Transverse colon (tissue), 4 donors: ENCODE measurements at regions not wholly inside any gene's neighbourhood (a gene's known extent, or its start where the extent isn't known, plus 50 kb on each side); places are given as distances from the start of the nearest gene placed in this dataset.
"Not testable (repeated sequence)": the region's sequence is repeated elsewhere in the genome, so short reads cannot be mapped to it uniquely, and the experiment has no call there.

Experiments
- DNase-seq: peaks from one replicate; pipeline ENCODE4 v3.0.0-alpha.2; 2019
- H3K27ac ChIP-seq, 4 donors: fragments of 200-600 bp; sonication (generic); 2 replicates each; pipeline ENCODE4 v1.5.1; 2016 to 2018; ENCODE audit warnings: inconsistent platforms in 4 of 4
- H3K27me3 ChIP-seq: fragments of 200-600 bp; sonication (generic); 2 replicates; pipeline ENCODE4 v1.5.1; 2017; ENCODE audit warnings: inconsistent platforms
- H3K36me3 ChIP-seq, 4 donors: fragments of 200-600 bp; sonication (generic); 2 replicates each; pipeline ENCODE4 v1.5.1; 2017 to 2019; ENCODE audit warnings: inconsistent platforms in 4 of 4
- H3K4me1 ChIP-seq, 4 donors: fragments of 200-600 bp; sonication (generic); 2 replicates each; pipeline ENCODE4 v1.5.1; 2017 to 2020; ENCODE audit warnings: inconsistent platforms in 4 of 4
- H3K4me3 ChIP-seq, 4 donors: fragments of 200-600 bp; sonication (generic); 1 replicate in 1 of 4; 2 replicates in 3 of 4; pipeline versions ENCODE4 v1.5.1 to v1.6.1; 2017 to 2019; ENCODE audit warnings: inconsistent platforms in 4 of 4
- H3K9me3 ChIP-seq, 2 donors: fragments of 200-600 bp; sonication (generic); 2 replicates each; pipeline ENCODE4 v1.5.1; 2017 to 2019; ENCODE audit warnings: inconsistent platforms in 2 of 2
- EP300 ChIP-seq: sonication (generic); formaldehyde crosslinking; IDR thresholded peaks from one replicate; pipeline ENCODE4 v1.6.1; 2017; ENCODE audit warnings: antibody characterized with exemption, low read depth
- POLR2A ChIP-seq: fragments of 450-650 bp; IDR thresholded peaks from one replicate; pipeline ENCODE4 v1.6.1; 2016; ENCODE audit warnings: antibody characterized with exemption, mild to moderate bottlenecking, moderate library complexity
- POLR2AphosphoS5 ChIP-seq, 3 donors: sonication (generic); formaldehyde crosslinking; IDR thresholded peaks; one replicate each; pipeline ENCODE4 v1.6.1; 2016; ENCODE audit warnings: antibody characterized with exemption in 3 of 3
- WGBS, 2 donors: methylation state at CpG; one replicate each; pipeline ENCODE4 v1.1.5; 2018; ENCODE audit warnings: low coverage in 1 of 2; 5-methylcytosine and 5-hydroxymethylcytosine counted together
- in situ Hi-C, 4 donors: fragments of 200-750 bp; cut with MboI; loops; one replicate each; pipeline versions ENCODE4 v1.15.0 to v1.15.1; 2017; ENCODE audit warnings: low sequenced_read_pairs in 3 of 4, low pct_ligation_motif_present in 1 of 4, low pct_unique_long_range_greater_than_20kb in 1 of 4
- intact Hi-C: fragments of 100-400 bp; cut with DNase I; formaldehyde crosslinking; loops from one replicate; pipeline ENCODE4 v1.15.1; 2023; ENCODE audit warnings: low total_unique reads
- TF ChIP-seq, protein P1 (sequence below), 5 experiments: fragments of 200-600 bp in 3 of 5; fragments of 450-650 bp in 2 of 5; sonication (generic) in 3 of 5; IDR thresholded peaks; 1 replicate in 2 of 5; 2 replicates in 3 of 5; pipeline ENCODE4 v1.5.1; 2016 to 2017; ENCODE audit warnings: antibody characterized with exemption in 5 of 5, inconsistent platforms in 3 of 5, mild to moderate bottlenecking in 2 of 5, moderate library complexity in 1 of 5

DNA sequence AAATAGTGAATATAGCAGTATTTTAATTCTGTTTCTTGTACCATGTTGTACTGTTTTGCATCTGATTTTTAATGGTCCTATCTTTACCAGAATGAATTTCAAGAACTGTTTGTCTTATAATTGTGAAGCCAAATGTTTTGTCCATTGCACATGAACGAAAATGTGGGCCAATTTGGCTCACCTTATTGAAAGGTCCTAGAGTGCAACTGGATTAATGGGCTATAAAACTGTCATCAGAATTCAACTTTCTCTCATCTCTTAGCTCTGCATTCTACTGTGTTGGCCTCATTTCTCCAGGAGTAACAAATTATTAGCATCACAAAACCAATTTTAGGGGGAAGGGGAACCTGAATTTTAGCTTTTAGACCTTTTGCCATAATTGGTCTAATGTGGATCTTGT, 179.4 kb upstream of the NUDT12 start:
- in situ Hi-C loops (no loop called here), intact Hi-C loops (no loop called here)
- Histone ChIP-seq H3K27ac (no peak overlapping the region), H3K36me3 (no peaks in the 10 kb centered on the region), H3K27me3 (no peaks in the 10 kb centered on the region), H3K9me3 (no peaks in the 10 kb centered on the region), H3K4me1 (no peaks in the 10 kb centered on the region), H3K4me3 (no peak overlapping the region)
- DNase-seq, result no peak
- TF ChIP-seq POLR2A, result no peak
- no peak for TF ChIP-seq EP300
- WGBS, 2 donors, result 37 to 60% methylated on average over 1 of the region's 1 CpG

DNA sequence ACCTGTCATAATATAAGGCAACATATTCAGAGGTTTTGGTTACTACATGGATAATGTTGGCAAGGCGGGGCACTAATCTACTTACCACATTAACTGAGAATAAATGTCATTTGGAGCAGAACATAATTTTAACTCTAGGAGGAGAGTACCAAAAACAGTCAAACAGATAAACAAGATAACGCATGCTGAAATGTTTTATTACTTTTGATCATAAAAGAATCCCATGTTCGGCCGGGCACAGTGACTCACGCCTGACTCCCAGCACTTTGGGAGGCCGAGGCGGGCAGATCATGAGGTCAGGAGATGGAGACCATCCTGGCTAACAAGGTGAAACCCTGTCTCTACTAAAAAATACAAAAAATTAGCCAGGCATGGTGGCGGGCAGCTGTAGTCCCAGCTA, 173.8 kb upstream of the NUDT12 start:
- DNase-seq, H3K4me1 ChIP-seq, H3K9me3 ChIP-seq, in situ Hi-C loops, H3K27me3 ChIP-seq, intact Hi-C loops, H3K36me3 ChIP-seq, H3K4me3 ChIP-seq, H3K27ac ChIP-seq: not testable (repeated sequence)
- 57 to 65% methylated on average over 8 of the region's 8 CpGs for WGBS, 2 donors

- Histone ChIP-seq H3K36me3 (no peaks in the 10 kb centered on the region), H3K27me3 (no peaks in the 10 kb centered on the region), H3K4me3 (no peak overlapping the region), H3K27ac (no peak overlapping the region), H3K9me3 (no peaks in the 10 kb centered on the region), H3K4me1 (no peaks in the 10 kb centered on the region)
- intact Hi-C loops, result no loop called here
- DNase-seq, result no peak
- in situ Hi-C loops, result no loop called here
- TF ChIP-seq, protein P1, sequence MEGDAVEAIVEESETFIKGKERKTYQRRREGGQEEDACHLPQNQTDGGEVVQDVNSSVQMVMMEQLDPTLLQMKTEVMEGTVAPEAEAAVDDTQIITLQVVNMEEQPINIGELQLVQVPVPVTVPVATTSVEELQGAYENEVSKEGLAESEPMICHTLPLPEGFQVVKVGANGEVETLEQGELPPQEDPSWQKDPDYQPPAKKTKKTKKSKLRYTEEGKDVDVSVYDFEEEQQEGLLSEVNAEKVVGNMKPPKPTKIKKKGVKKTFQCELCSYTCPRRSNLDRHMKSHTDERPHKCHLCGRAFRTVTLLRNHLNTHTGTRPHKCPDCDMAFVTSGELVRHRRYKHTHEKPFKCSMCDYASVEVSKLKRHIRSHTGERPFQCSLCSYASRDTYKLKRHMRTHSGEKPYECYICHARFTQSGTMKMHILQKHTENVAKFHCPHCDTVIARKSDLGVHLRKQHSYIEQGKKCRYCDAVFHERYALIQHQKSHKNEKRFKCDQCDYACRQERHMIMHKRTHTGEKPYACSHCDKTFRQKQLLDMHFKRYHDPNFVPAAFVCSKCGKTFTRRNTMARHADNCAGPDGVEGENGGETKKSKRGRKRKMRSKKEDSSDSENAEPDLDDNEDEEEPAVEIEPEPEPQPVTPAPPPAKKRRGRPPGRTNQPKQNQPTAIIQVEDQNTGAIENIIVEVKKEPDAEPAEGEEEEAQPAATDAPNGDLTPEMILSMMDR (IDR thresholded peaks at IDR 0.05), result no peak
- no peak for TF ChIP-seq POLR2A
- no peak for TF ChIP-seq EP300
- TF ChIP-seq POLR2AphosphoS5 (IDR thresholded peaks at IDR 0.05), result no peak
Observed at GRCh38 chr5:103724271-103724670, 161.7 kb upstream of the NUDT12 start.

GRCh38 chr5:103721183-103721582, 158.6 kb upstream of the NUDT12 start:
- no peak for TF ChIP-seq EP300
- TF ChIP-seq, protein P1 (IDR thresholded peaks at IDR 0.05), result no peak
- no peak for TF ChIP-seq POLR2A
- TF ChIP-seq POLR2AphosphoS5 (IDR thresholded peaks at IDR 0.05), result no peak
- Histone ChIP-seq H3K4me3 (no peak overlapping the region), H3K27me3 (no peaks in the 10 kb centered on the region), H3K4me1 (no peaks in the 10 kb centered on the region), H3K27ac (no peak overlapping the region), H3K9me3 (no peaks in the 10 kb centered on the region), H3K36me3 (no peaks in the 10 kb centered on the region)
- intact Hi-C loops (no loop called here), in situ Hi-C loops (no loop called here)
- 72% methylated on average over 3 of the region's 3 CpGs; no CpG with 5 or more reads in 1 of the 2 donors for WGBS, 2 donors
- no peak for DNase-seq

GRCh38 chr5:103718108-103718507, 155.5 kb upstream of the NUDT12 start:
- TF ChIP-seq POLR2AphosphoS5 (IDR thresholded peaks at IDR 0.05) (no peak), POLR2A (no peak), EP300 (no peak)
- TF ChIP-seq, protein P1 (IDR thresholded peaks at IDR 0.05), result no peak
- Histone ChIP-seq H3K4me1 (no peaks in the 10 kb centered on the region), H3K27me3 (no peaks in the 10 kb centered on the region), H3K4me3 (no peak overlapping the region), H3K9me3 (no peaks in the 10 kb centered on the region), H3K36me3 (no peaks in the 10 kb centered on the region), H3K27ac (no peak overlapping the region)
- 60 to 77% methylated on average over 1 of the region's 1 CpG for WGBS, 2 donors
- DNase-seq, result no peak
- in situ Hi-C loops (no loop called here), intact Hi-C loops (no loop called here)
